Smooth muscle cell (in vitro differentiated cells): ENCODE measurements at regions not wholly inside any gene's neighbourhood (a gene's known extent, or its start where the extent isn't known, plus 50 kb on each side); places are given as distances from the start of the nearest gene placed in this dataset.

Experiments
- DNase-seq: peaks from one replicate; lab custom pipeline; 2025; ENCODE audit not compliant: unreplicated experiment; lab: John Stamatoyannopoulos, UW
- H2AFZ ChIP-seq: fragments of 200-600 bp; sonication (generic); 2 replicates; pipeline ENCODE4 v1.6.0; 2016; ENCODE audit warnings: antibody characterized with exemption, low read depth, mild to moderate bottlenecking
- H3F3A ChIP-seq: fragments of 200-600 bp; sonication (generic); 2 replicates; pipeline ENCODE4 v1.6.0; 2017; ENCODE audit warnings: antibody characterized with exemption, low read depth
- H3K27ac ChIP-seq: fragments of 200-600 bp; sonication (generic); 2 replicates; pipeline ENCODE4 v1.5.1; 2016; ENCODE audit warnings: low read depth, mild to moderate bottlenecking
- H3K27me3 ChIP-seq: fragments of 200-600 bp; sonication (generic); 2 replicates; pipeline ENCODE4 v1.6.1; 2016; ENCODE audit warnings: low read depth, mild to moderate bottlenecking
- H3K36me3 ChIP-seq: fragments of 200-600 bp; sonication (generic); 2 replicates; pipeline ENCODE4 v1.5.1; 2016; ENCODE audit warnings: low read depth
- H3K4me1 ChIP-seq: fragments of 200-600 bp; sonication (generic); 2 replicates; pipeline ENCODE4 v1.5.1; 2016; ENCODE audit warnings: low read depth
- H3K4me2 ChIP-seq: fragments of 200-600 bp; sonication (generic); 2 replicates; pipeline ENCODE4 v1.6.0; 2016; ENCODE audit warnings: mild to moderate bottlenecking
- H3K4me3 ChIP-seq: fragments of 200-600 bp; sonication (generic); 2 replicates; pipeline ENCODE4 v1.5.1; 2016; ENCODE audit warnings: mild to moderate bottlenecking
- H3K79me2 ChIP-seq: fragments of 200-600 bp; sonication (generic); 2 replicates; pipeline ENCODE4 v1.6.0; 2016; ENCODE audit warnings: low read depth, mild to moderate bottlenecking
- H3K9ac ChIP-seq: fragments of 200-600 bp; sonication (generic); 2 replicates; pipeline ENCODE4 v1.6.0; 2016; ENCODE audit warnings: low read depth
- H3K9me3 ChIP-seq: fragments of 200-600 bp; sonication (generic); replicated peaks from 2 replicates; pipeline ENCODE4 v1.5.1; 2016; ENCODE audit warnings: low read depth
- H4K20me1 ChIP-seq: fragments of 200-600 bp; sonication (generic); 2 replicates; pipeline ENCODE4 v1.6.0; 2016; ENCODE audit warnings: low read depth
- WGBS: methylation state at CpG from one replicate; pipeline ENCODE4 v1.1.7; 2016; ENCODE audit warnings: low lambda C conversion rate; 5-methylcytosine and 5-hydroxymethylcytosine counted together
- TF ChIP-seq, protein P1 (sequence below): fragments of 200-600 bp; sonication (generic); IDR thresholded peaks from 2 replicates; pipeline ENCODE4 v1.5.1; 2017; ENCODE audit warnings: borderline replicate concordance, mild to moderate bottlenecking, antibody characterized with exemption; ENCODE audit not compliant: insufficient read depth, poor library complexity, severe bottlenecking

DNA sequence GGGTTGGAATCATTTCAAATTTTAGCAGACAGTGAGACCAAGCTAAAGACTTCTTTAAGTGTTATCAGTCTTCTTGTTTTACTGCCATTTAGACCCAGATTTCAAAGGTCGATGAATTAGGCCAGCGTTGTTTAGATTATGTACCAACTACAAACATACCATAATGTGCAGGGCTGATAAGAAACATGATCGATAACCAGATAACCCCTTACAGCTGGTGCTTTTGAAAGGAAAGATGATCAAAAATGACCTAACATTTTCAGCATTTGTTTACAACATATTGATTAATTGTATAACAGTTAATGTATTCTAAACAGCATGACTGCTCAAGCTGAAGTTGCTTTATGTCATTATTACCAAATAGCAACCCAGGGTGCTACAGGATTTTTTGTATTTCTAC is 400.4 kb upstream of the FAM241A start:
- H3K36me3 ChIP-seq, result no peaks in the 10 kb centered on the region
- H3K4me1 ChIP-seq, result no peaks in the 10 kb centered on the region
- no peaks in the 10 kb centered on the region for H3K27me3 ChIP-seq
- no peaks in the 10 kb centered on the region for H3K79me2 ChIP-seq
- peak overlapping the region; percentile 17 for H2AFZ ChIP-seq
- no peak for DNase-seq
- no peak overlapping the region for H3K4me2 ChIP-seq
- H3K9ac ChIP-seq, result no peak overlapping the region
- no peak overlapping the region for H3K27ac ChIP-seq
- no peaks in the 10 kb centered on the region for H3K9me3 ChIP-seq
- TF ChIP-seq, protein P1, sequence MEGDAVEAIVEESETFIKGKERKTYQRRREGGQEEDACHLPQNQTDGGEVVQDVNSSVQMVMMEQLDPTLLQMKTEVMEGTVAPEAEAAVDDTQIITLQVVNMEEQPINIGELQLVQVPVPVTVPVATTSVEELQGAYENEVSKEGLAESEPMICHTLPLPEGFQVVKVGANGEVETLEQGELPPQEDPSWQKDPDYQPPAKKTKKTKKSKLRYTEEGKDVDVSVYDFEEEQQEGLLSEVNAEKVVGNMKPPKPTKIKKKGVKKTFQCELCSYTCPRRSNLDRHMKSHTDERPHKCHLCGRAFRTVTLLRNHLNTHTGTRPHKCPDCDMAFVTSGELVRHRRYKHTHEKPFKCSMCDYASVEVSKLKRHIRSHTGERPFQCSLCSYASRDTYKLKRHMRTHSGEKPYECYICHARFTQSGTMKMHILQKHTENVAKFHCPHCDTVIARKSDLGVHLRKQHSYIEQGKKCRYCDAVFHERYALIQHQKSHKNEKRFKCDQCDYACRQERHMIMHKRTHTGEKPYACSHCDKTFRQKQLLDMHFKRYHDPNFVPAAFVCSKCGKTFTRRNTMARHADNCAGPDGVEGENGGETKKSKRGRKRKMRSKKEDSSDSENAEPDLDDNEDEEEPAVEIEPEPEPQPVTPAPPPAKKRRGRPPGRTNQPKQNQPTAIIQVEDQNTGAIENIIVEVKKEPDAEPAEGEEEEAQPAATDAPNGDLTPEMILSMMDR, result no peak
- H3K4me3 ChIP-seq, result no peak overlapping the region
- WGBS, result 36% methylated on average over 3 of the region's 3 CpGs
- no peaks in the 10 kb centered on the region for H3F3A ChIP-seq
- H4K20me1 ChIP-seq, result no peaks in the 10 kb centered on the region

DNA sequence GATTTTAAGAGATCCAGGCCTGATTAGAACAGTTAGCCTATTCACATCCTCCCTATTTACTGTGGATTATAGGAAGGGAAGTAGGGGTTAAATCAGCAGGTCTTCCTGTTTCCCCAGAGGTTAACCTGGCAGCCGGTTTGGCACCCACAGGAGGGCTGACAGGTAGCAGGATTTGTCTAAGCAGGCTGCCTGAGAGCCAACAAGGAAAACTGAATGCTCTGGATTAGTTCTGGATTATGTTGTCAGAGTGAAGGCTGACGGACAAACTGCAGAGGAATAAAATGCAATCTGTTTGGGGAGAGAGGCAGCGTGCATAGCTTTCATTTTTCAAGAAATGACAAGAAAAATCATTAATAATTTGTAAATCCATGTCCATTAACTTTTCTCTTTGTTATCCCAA is 397.1 kb upstream of the FAM241A start:
- no peaks in the 10 kb centered on the region for H3F3A ChIP-seq
- no peak overlapping the region for H3K27ac ChIP-seq
- 45% methylated on average over 3 of the region's 3 CpGs for WGBS
- no peak overlapping the region for H3K9ac ChIP-seq
- H4K20me1 ChIP-seq, result no peaks in the 10 kb centered on the region
- H3K4me3 ChIP-seq, result no peak overlapping the region
- H3K27me3 ChIP-seq, result no peaks in the 10 kb centered on the region
- no peaks in the 10 kb centered on the region for H3K4me1 ChIP-seq
- DNase-seq, result no peak
- no peak overlapping the region for H3K4me2 ChIP-seq
- no peak overlapping the region for H2AFZ ChIP-seq
- TF ChIP-seq, protein P1, result no peak
- H3K9me3 ChIP-seq, result no peaks in the 10 kb centered on the region
- H3K79me2 ChIP-seq, result no peaks in the 10 kb centered on the region
- no peaks in the 10 kb centered on the region for H3K36me3 ChIP-seq

DNA sequence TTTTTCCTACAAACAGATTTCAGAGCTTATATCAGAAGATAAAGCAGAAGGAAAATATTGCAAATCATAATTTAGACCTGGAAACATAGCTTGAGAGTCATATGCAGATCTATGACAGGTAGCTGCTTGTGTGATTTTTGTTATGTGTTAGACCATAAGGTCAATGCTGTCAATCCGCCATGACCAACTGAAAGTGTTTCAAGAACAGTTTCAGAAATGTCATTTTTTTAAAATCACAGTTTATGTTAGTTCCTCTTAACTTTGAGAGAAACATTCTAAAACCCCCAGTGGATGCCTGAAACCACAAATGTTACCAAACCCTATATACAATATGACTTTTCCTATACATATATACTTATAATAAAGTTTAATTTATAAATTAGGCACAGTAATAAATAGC is 391.3 kb upstream of the FAM241A start:
- TF ChIP-seq, protein P1, result no peak
- Histone ChIP-seq H3K4me3 (no peak overlapping the region), H3K27me3 (no peaks in the 10 kb centered on the region), H3K4me1 (no peaks in the 10 kb centered on the region), H3K27ac (no peak overlapping the region), H3K9ac (no peak overlapping the region), H3K9me3 (no peaks in the 10 kb centered on the region), H3K4me2 (no peak overlapping the region), H4K20me1 (no peaks in the 10 kb centered on the region), H3K79me2 (no peaks in the 10 kb centered on the region), H3F3A (no peaks in the 10 kb centered on the region), H3K36me3 (no peaks in the 10 kb centered on the region), H2AFZ (no peak overlapping the region)
- no peak for DNase-seq
- 91% methylated on average over 1 of the region's 1 CpG for WGBS

DNA sequence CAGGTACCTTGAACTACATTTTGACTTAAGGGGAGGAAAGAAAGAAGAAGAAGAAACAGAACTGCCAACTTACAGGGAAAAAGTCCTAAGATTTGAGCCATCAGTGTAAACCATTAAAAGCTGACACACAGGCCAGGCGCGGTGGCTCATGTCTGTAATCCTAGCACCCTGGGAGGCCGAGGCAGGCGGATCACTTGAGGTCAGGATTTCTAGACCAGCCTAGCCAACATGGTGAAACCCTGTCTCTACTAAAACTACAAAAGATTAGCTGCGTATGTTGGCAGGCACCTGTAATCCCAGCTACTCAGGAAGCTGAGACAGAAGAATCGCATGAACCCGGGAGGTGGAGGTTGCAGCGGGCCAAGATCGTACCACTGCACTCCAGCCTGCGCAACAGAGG is 389.7 kb upstream of the FAM241A start:
- no peak overlapping the region for H3K27ac ChIP-seq

More for the DNA sequence above, 389.7 kb upstream of the FAM241A start:
- no peak overlapping the region for H2AFZ ChIP-seq
- no peak overlapping the region for H3K4me3 ChIP-seq
- DNase-seq, result no peak
- no peaks in the 10 kb centered on the region for H3K27me3 ChIP-seq
- no peak overlapping the region for H3K9ac ChIP-seq
- no peaks in the 10 kb centered on the region for H3K9me3 ChIP-seq
- H3K79me2 ChIP-seq, result no peaks in the 10 kb centered on the region
- no peaks in the 10 kb centered on the region for H4K20me1 ChIP-seq
- no peaks in the 10 kb centered on the region for H3K4me1 ChIP-seq
- WGBS, result 91% methylated on average over 10 of the region's 10 CpGs
- TF ChIP-seq, protein P1, result no peak
- H3K36me3 ChIP-seq, result no peaks in the 10 kb centered on the region
- H3K4me2 ChIP-seq, result no peak overlapping the region
- no peaks in the 10 kb centered on the region for H3F3A ChIP-seq
